Fibroblast of the aortic adventitia (primary cell): ENCODE measurements at regions not wholly inside any gene's neighbourhood (a gene's known extent, or its start where the extent isn't known, plus 50 kb on each side); places are given as distances from the start of the nearest gene placed in this dataset.

Source experiments
- DNase-seq: peaks from one replicate; pipeline ENCODE4 v3.0.0-alpha.2; 2010; ENCODE audit warnings: low read depth
- H3K4me3 ChIP-seq: 2 replicates; pipeline ENCODE4 v1.5.1; 2011; ENCODE audit warnings: low read depth, mild to moderate bottlenecking, control low read depth, low read length, moderate library complexity
- TF ChIP-seq, protein P1 (sequence below): IDR thresholded peaks from 2 replicates; pipeline ENCODE4 v1.5.1; 2011; ENCODE audit warnings: mild to moderate bottlenecking, low read length, control low read depth, inconsistent platforms; ENCODE audit not compliant: insufficient read depth

- H3K4me3 ChIP-seq, result no peak overlapping the region
- TF ChIP-seq, protein P1, sequence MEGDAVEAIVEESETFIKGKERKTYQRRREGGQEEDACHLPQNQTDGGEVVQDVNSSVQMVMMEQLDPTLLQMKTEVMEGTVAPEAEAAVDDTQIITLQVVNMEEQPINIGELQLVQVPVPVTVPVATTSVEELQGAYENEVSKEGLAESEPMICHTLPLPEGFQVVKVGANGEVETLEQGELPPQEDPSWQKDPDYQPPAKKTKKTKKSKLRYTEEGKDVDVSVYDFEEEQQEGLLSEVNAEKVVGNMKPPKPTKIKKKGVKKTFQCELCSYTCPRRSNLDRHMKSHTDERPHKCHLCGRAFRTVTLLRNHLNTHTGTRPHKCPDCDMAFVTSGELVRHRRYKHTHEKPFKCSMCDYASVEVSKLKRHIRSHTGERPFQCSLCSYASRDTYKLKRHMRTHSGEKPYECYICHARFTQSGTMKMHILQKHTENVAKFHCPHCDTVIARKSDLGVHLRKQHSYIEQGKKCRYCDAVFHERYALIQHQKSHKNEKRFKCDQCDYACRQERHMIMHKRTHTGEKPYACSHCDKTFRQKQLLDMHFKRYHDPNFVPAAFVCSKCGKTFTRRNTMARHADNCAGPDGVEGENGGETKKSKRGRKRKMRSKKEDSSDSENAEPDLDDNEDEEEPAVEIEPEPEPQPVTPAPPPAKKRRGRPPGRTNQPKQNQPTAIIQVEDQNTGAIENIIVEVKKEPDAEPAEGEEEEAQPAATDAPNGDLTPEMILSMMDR, result no peak
- DNase-seq, result no peak
These were observed 91.9 kb upstream of the OTOS start for GRCh38 chr2:240232264-240232915.

GRCh38 chr2:240232961-240233884, 92.8 kb upstream of the OTOS start:
- H3K4me3 ChIP-seq, result peak overlapping the region; percentile 47
- peak; percentile 77 for DNase-seq

GRCh38 chr2:240233885-240234502, 93.5 kb upstream of the OTOS start:
- TF ChIP-seq, protein P1, result no peak
- H3K4me3 ChIP-seq, result no peak overlapping the region
- DNase-seq, result no peak

More at GRCh38 chr2:240232961-240233884, 92.8 kb upstream of the OTOS start:
- TF ChIP-seq, protein P1, result peak; percentile 94

DNA sequence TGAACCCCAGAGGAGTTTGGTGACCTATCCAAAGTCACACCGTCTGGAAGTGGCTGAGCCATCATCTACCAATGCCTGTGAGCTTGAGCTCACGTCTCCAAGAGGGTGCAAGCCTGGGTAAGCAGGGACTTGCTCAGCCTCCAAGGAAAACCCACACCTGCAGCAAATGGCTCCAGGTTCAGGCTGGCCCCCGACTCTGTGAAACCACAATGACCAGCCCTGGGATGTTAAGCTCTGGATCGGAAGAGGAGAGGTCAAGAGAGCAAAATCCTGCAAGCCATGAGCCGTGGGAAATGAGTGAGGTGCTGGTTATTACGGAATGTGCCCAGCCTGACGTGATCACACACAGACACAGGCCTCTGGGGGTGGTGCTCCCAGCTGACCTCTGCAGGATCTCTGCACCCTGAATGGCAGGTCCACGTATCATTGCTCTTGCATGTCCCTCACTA, 94.1 kb upstream of the OTOS start:
- TF ChIP-seq, protein P1, result no peak
- no peak for DNase-seq
- H3K4me3 ChIP-seq, result no peak overlapping the region

- TF ChIP-seq, protein P1, result no peak
- H3K4me3 ChIP-seq, result no peak overlapping the region
- DNase-seq, result no peak
These were observed 94.8 kb upstream of the OTOS start for GRCh38 chr2:240235149-240235803.

- TF ChIP-seq, protein P1, result no peak
- H3K4me3 ChIP-seq, result no peak overlapping the region
- no peak for DNase-seq
These were observed 95.4 kb upstream of the OTOS start for GRCh38 chr2:240235811-240236210.
